T-cell (primary cell): ENCODE measurements at regions not wholly inside any gene's neighbourhood (a gene's known extent, or its start where the extent isn't known, plus 50 kb on each side); places are given as distances from the start of the nearest gene placed in this dataset.

Experiments
- ATAC-seq, 4 experiments: fragments of 200-7000 bp in 3 of 4; fragments of 150-1000 bp in 1 of 4; cut with Tn5 transposase; replicated peaks in 1 of 4; 1 replicate in 3 of 4; 2 replicates in 1 of 4; pipeline ENCODE4 v1.10.0; 2021; ENCODE audit warnings: moderate library complexity in 3 of 4, mild to moderate bottlenecking in 2 of 4, moderate number of reproducible peaks in 1 of 4
- CTCF ChIA-PET, 2 donors: fragments of 300-600 bp; sonication (Branson Sonifier 250); formaldehyde crosslinking; loops; one replicate each; lab custom pipeline; 2022; ENCODE audit warnings: antibody characterized with exemption in 2 of 2; lab: Charles Lee
- POLR2A ChIA-PET, 2 donors: fragments of 300-600 bp; sonication (Branson Sonifier 250); formaldehyde crosslinking; loops; one replicate each; lab custom pipeline; 2022; ENCODE audit warnings: antibody characterized with exemption in 2 of 2; lab: Charles Lee
- DNase-seq, 35 experiments: peaks; one replicate each; pipeline versions ENCODE4 v3.0.0 to v3.0.0-alpha.2; 2013 to 2023
- H3K27ac ChIP-seq: one replicate; pipeline ENCODE4 v1.5.1; 2013; ENCODE audit warnings: low read length
- H3K27me3 ChIP-seq, 2 experiments: replicated peaks in 1 of 2; 1 replicate in 1 of 2; 2 replicates in 1 of 2; pipeline versions ENCODE4 v1.6.1 to v1.7.0; 2013; ENCODE audit warnings: low read length in 1 of 2, mixed read lengths in 1 of 2; ENCODE audit not compliant: control insufficient read depth in 2 of 2, insufficient read depth in 2 of 2; ENCODE audit errors: extremely low read depth in 1 of 2
- H3K36me3 ChIP-seq, 2 donors: 1 replicate in 1 of 2; 2 replicates in 1 of 2; pipeline versions ENCODE4 v1.6.1 to v1.7.0; 2013; ENCODE audit warnings: low read length in 1 of 2; ENCODE audit not compliant: control insufficient read depth in 2 of 2, insufficient read depth in 1 of 2; ENCODE audit errors: extremely low read depth in 1 of 2
- H3K4me1 ChIP-seq, 2 experiments: 1 replicate in 1 of 2; 2 replicates in 1 of 2; pipeline versions ENCODE4 v1.6.1 to v1.7.0; 2013; ENCODE audit warnings: low read length in 2 of 2, mixed read lengths in 1 of 2; ENCODE audit not compliant: insufficient read depth in 2 of 2, control insufficient read depth in 1 of 2; ENCODE audit errors: extremely low read depth in 1 of 2
- H3K4me3 ChIP-seq, 2 donors: 1 replicate in 1 of 2; 2 replicates in 1 of 2; pipeline versions ENCODE4 v1.5.1 to v1.7.0; 2013; ENCODE audit warnings: mild to moderate bottlenecking in 2 of 2, low read length in 1 of 2, moderate library complexity in 1 of 2; ENCODE audit not compliant: control insufficient read depth in 1 of 2; ENCODE audit errors: extremely low read depth in 1 of 2
- H3K9me3 ChIP-seq: 2 replicates; pipeline ENCODE4 v1.7.0; 2013
- H3K27ac Mint-ChIP-seq, 2 donors: one replicate each; pipeline ENCODE4 v1.8.0; 2020 to 2021; ENCODE audit warnings: mild to moderate bottlenecking in 2 of 2, mixed read lengths in 2 of 2
- H3K27me3 Mint-ChIP-seq, 2 donors: one replicate each; pipeline ENCODE4 v1.8.0; 2021 to 2022; ENCODE audit warnings: mixed read lengths in 2 of 2
- H3K36me3 Mint-ChIP-seq: one replicate; pipeline ENCODE4 v1.8.0; 2021; ENCODE audit warnings: mixed read lengths
- H3K4me1 Mint-ChIP-seq, 3 donors: one replicate each; pipeline ENCODE4 v1.8.0; 2020 to 2022; ENCODE audit warnings: mixed read lengths in 3 of 3, mild to moderate bottlenecking in 1 of 3
- H3K4me3 Mint-ChIP-seq, 3 donors: one replicate each; pipeline ENCODE4 v1.8.0; 2020 to 2022; ENCODE audit warnings: mild to moderate bottlenecking in 3 of 3, mixed read lengths in 3 of 3, moderate library complexity in 3 of 3
- H3K9me3 Mint-ChIP-seq, 3 donors: one replicate each; pipeline ENCODE4 v1.8.0; 2020 to 2022; ENCODE audit warnings: mixed read lengths in 3 of 3
- WGBS: methylation state at CpG from one replicate; pipeline ENCODE4 v1.1.5; 2013; ENCODE audit warnings: missing lambda C conversion rate; ENCODE audit not compliant: insufficient coverage; 5-methylcytosine and 5-hydroxymethylcytosine counted together

DNA sequence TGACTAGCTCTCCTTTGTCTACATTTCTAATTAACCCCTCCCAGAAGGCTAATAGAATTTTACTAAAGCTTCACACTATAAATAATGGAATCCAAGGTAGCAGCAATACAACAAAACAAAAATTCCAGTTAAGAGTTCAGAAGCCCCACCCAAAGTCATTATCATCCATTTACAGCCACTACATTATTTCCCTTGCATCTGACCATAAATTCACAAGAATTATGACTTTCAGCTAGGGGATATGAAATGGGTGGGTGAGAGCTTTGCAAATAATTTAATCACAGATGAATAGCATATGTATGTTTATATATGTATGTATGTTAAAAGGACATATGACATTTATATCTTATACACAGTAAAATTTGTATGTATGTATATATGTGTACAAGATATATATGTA, 65.3 kb upstream of the PTGDR start:
- Mint-ChIP-seq H3K4me1 (peaks cover 0 to 5% (median 2%) of the 10 kb centered on the region in 3 donors), H3K36me3 (peaks cover 6% of the 10 kb centered on the region), H3K27ac (no peak overlapping the region), H3K9me3 (no peaks in the 10 kb centered on the region), H3K4me3 (no peak overlapping the region), H3K27me3 (no peaks in the 10 kb centered on the region)
- ChIA-PET CTCF (no interaction called here), POLR2A (no interaction called here)
- Histone ChIP-seq H3K4me1 (peaks cover 0 to 2% of the 10 kb centered on the region in 2 experiments), H3K27ac (no peak overlapping the region), H3K4me3 (no peak overlapping the region), H3K36me3 (no peaks in the 10 kb centered on the region), H3K27me3 (peaks cover 0 to 3% of the 10 kb centered on the region in 2 experiments), H3K9me3 (no peaks in the 10 kb centered on the region)
- DNase-seq (no peak), ATAC-seq (no peak)

DNA sequence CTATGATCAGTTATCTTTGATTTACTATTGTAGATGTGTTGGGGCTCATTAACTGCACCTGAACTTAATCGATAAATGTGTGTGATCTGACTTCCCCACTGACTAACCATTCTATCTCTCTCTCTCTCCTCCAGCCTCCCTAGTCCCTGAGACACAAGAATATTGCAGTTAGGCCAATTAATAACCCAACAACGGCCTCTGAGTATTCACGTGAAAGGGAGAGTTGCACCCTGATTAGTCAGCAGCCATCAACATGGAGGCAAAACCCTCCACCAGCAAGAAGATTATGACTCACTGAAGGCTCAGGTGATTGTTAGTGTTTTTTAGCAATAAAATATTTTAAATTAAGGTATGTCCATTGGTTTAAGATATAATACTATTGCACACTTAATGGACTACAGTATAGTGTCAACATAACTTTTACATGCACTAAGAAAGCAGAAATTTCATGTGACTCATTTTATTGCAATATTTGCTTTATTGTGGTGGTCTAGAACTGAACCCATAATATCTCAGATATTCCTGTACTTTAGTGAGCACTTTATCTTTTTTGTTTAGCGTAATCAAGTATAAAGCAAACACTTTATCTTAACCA, 77.1 kb upstream of the PTGDR start:
- H3K27me3 ChIP-seq, result no peaks in the 10 kb centered on the region
- Mint-ChIP-seq H3K4me1 (peaks cover 6 to 15% (median 9%) of the 10 kb centered on the region in 3 donors), H3K9me3 (peaks cover 1 to 8% (median 3%) of the 10 kb centered on the region in 3 donors), H3K4me3 (no peak overlapping the region), H3K27ac (no peak overlapping the region), H3K27me3 (no peaks in the 10 kb centered on the region), H3K36me3 (peaks cover 3% of the 10 kb centered on the region)
- no peak for DNase-seq
- no peak overlapping the region for H3K27ac ChIP-seq
- H3K4me3 ChIP-seq, result no peak overlapping the region
- no peaks in the 10 kb centered on the region for H3K9me3 ChIP-seq
- POLR2A ChIA-PET, result no interaction called here
- H3K36me3 ChIP-seq, result no peaks in the 10 kb centered on the region
- peaks cover 0 to 3% of the 10 kb centered on the region in 2 experiments for H3K4me1 ChIP-seq
- no peak for ATAC-seq
- WGBS, result no CpG with 5 or more reads among the region's 4 CpGs
- CTCF ChIA-PET, result no interaction called here

DNA sequence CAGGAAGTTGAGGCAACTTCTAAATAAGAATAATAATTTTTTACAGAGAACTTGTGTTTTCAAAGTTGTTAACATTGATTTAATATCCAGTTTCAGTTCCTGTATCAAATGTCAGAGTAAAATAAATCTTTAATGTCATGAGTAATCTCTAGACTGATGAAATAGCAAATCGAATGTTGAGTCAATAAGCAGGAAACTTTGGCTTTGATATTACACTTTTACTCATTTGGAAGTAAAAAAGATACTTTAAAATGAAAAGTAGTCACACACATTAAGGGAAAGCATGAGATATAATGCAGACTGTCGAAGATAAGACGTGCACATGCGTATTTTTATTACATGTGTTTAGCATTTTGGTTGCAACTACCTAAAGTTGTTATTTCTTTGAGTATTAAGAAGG, 78.2 kb upstream of the PTGDR start:
- H3K27ac Mint-ChIP-seq, result no peak overlapping the region
- no peaks in the 10 kb centered on the region for H3K36me3 ChIP-seq
- H3K36me3 Mint-ChIP-seq, result no peaks in the 10 kb centered on the region
- peaks cover 0 to under 1% (median 0%) of the 10 kb centered on the region in 3 donors for H3K9me3 Mint-ChIP-seq
- H3K4me1 ChIP-seq, result peaks cover 0 to 3% of the 10 kb centered on the region in 2 experiments
- no peak for ATAC-seq
- no peak overlapping the region for H3K27ac ChIP-seq
- ChIA-PET CTCF (no interaction called here), POLR2A (no interaction called here)
- no peaks in the 10 kb centered on the region for H3K27me3 Mint-ChIP-seq
- H3K27me3 ChIP-seq, result no peaks in the 10 kb centered on the region
- DNase-seq, result no peak
- no CpG with 5 or more reads among the region's 4 CpGs for WGBS
- H3K4me3 Mint-ChIP-seq, result no peak overlapping the region
- no peak overlapping the region for H3K4me3 ChIP-seq
- no peaks in the 10 kb centered on the region for H3K9me3 ChIP-seq
- peaks cover 6 to 15% (median 9%) of the 10 kb centered on the region in 3 donors for H3K4me1 Mint-ChIP-seq

DNA sequence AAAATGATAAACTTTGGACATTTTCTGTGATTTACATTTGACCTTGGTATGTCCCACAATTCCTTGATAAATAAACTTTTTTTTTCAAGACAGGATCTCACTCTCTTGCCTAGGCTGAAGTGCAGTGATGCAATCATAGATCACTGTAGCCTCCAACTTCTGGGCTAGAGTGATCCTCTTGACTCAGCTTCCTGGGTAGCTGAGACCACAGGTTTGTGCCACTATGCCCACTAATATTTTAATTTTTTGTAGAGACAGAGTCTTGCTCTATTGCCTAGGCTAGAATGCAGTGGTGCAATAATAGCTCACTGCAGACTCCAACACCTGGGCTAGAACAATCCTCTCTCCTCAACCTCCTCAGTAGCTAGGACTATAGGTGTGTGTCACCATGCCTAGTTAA, 79.1 kb upstream of the PTGDR start:
- H3K9me3 Mint-ChIP-seq, result peaks cover 0 to under 1% (median 0%) of the 10 kb centered on the region in 3 donors

DNA sequence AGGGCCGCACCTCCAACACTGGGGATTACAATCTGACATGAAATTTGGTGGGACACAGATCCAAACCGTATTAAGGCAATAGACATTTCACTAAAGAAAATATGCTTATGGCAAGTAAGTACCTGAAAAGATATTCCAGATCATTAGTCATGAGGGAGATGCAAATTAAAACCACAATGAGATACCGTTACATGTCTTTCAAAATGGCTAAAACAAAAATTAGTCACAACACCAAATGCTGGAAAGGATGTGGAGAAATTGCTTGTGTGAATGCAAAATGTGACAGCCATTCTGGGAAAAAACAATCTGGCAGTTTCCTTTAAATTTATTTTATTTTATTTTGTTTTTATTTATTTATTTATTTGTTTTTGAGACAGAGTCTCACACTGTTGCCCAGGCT, 82.3 kb upstream of the PTGDR start:
- Histone ChIP-seq H3K4me3 (no peak overlapping the region), H3K27ac (no peak overlapping the region), H3K36me3 (no peaks in the 10 kb centered on the region), H3K4me1 (peaks cover 0 to 3% of the 10 kb centered on the region in 2 experiments), H3K9me3 (no peaks in the 10 kb centered on the region), H3K27me3 (no peaks in the 10 kb centered on the region)
- Mint-ChIP-seq H3K9me3 (peaks cover 0 to 21% (median 3%) of the 10 kb centered on the region in 3 donors), H3K4me1 (peaks cover 6 to 15% (median 9%) of the 10 kb centered on the region in 3 donors), H3K4me3 (no peak overlapping the region), H3K27ac (no peak overlapping the region), H3K36me3 (peaks cover 13% of the 10 kb centered on the region), H3K27me3 (no peaks in the 10 kb centered on the region)
- CTCF ChIA-PET, result no interaction called here
- no peak for DNase-seq
- WGBS, result no CpG with 5 or more reads among the region's 3 CpGs
- POLR2A ChIA-PET, result no interaction called here
- ATAC-seq, result no peak

More for the DNA sequence above, 79.1 kb upstream of the PTGDR start:
- Mint-ChIP-seq H3K36me3 (no peaks in the 10 kb centered on the region), H3K4me3 (no peak overlapping the region), H3K27me3 (no peaks in the 10 kb centered on the region), H3K4me1 (peaks cover 6 to 15% (median 9%) of the 10 kb centered on the region in 3 donors), H3K27ac (no peak overlapping the region)
- ATAC-seq, result no peak
- no peaks in the 10 kb centered on the region for H3K27me3 ChIP-seq
- H3K27ac ChIP-seq, result no peak overlapping the region
- H3K36me3 ChIP-seq, result no peaks in the 10 kb centered on the region
- ChIA-PET POLR2A (interaction anchor here in 1 of 2 donors (0.7 kb wide), 1 partner anchor 94 kb away, joined by 3 read pairs; no protein-coding TSS in a partner anchor), CTCF (no interaction called here)
- peaks cover 0 to 3% of the 10 kb centered on the region in 2 experiments for H3K4me1 ChIP-seq
- no peak overlapping the region for H3K4me3 ChIP-seq
- no peaks in the 10 kb centered on the region for H3K9me3 ChIP-seq
- DNase-seq, result no peak

DNA sequence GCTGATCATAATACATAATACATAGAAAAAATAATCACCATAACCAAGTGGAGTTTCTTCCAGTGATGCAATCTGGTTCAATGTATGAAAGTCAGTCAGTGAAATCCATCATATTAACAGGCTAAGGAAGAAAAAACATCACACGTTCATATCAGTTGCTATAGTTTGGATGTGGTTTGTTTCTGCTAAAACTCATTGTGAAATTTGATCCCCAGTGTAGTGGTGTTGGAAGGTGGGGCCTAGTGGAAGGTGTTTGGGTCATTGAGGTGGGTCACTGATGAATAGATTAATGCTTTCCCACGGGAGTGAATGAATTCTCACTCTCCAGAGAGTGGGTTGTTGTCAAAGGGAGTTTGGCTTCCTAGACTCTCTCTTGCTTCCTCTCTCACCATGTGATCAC, 84.6 kb upstream of the PTGDR start:
- no peaks in the 10 kb centered on the region for H3K27me3 ChIP-seq
- ChIA-PET POLR2A (no interaction called here), CTCF (interaction anchor here in 1 of 2 donors (0.6 kb wide), 2 partner anchors 38 to 216 kb away, joined by 3 read pairs; no protein-coding TSS in a partner anchor)
- Mint-ChIP-seq H3K36me3 (peaks cover 13% of the 10 kb centered on the region), H3K9me3 (peaks cover 0 to 23% (median 3%) of the 10 kb centered on the region in 3 donors), H3K27me3 (no peaks in the 10 kb centered on the region), H3K27ac (no peak overlapping the region), H3K4me1 (peaks cover 4 to 10% (median 9%) of the 10 kb centered on the region in 3 donors), H3K4me3 (no peak overlapping the region)
- no peaks in the 10 kb centered on the region for H3K36me3 ChIP-seq
- peaks cover 0 to 4% of the 10 kb centered on the region in 2 experiments for H3K4me1 ChIP-seq
- H3K4me3 ChIP-seq, result no peak overlapping the region
- H3K27ac ChIP-seq, result no peak overlapping the region
- ATAC-seq (no peak), DNase-seq (no peak)
- H3K9me3 ChIP-seq, result no peaks in the 10 kb centered on the region
- 50% methylated on average over 1 of the region's 2 CpGs for WGBS
